T-helper 1 cell (primary cell): ENCODE measurements at regions not wholly inside any gene's neighbourhood (a gene's known extent, or its start where the extent isn't known, plus 50 kb on each side); places are given as distances from the start of the nearest gene placed in this dataset.

ENCODE experiments used
- DNase-seq, 5 donors: peaks; one replicate each; pipeline ENCODE4 v3.0.0-alpha.2; 2012 to 2020

DNA sequence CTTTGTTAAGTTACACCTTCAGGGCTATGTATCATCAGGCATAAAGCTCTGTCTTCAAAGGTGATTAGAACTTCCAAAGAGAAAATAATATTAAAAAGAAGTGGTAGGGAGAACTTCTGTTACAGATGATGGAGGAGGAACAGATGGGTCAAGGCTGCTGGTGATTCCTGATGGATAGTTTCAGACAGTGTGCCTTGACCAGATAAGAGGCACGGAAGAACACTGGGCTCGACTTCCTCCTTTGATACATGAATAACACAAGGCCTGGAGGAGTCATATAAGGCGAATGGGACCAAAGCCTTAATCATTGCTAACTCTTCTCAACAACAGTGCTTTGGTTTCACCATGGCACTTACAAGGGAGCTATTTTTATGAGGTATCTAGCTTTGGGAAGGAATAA lies 128.1 kb upstream of the RXFP2 start:
- DNase-seq, result no peak

- DNase-seq, result no peak
Observed at GRCh38 chr13:31614073-31614472, 125.3 kb upstream of the RXFP2 start.

- no peak for DNase-seq
Observed at GRCh38 chr13:31614704-31615103, 124.6 kb upstream of the RXFP2 start.

- no peak for DNase-seq
Observed at GRCh38 chr13:31625115-31625514, 114.2 kb upstream of the RXFP2 start.

GRCh38 chr13:31627097-31627845 lies 112.1 kb upstream of the RXFP2 start:
- no peak for DNase-seq

GRCh38 chr13:31629085-31629780 lies 110.1 kb upstream of the RXFP2 start:
- no peak for DNase-seq

DNA sequence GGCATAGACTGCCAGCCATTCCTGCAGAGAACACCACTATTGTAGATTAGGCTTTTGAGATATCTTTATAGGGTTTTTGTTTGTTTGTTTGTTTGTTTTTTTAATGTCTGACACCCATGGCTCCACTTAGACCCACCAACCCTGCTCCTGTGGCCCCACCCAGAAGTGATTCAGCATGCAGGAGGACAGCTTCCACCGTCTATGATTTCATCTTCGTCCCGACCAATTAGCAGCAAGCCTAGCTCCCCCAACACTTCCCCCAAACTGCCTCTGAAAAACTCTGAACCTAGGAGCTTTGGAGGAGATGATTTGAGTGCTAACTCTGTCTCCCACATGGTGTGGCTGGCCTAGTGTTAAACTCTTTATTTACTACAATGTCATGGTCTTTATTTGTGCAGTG lies 108.3 kb upstream of the RXFP2 start:
- no peak for DNase-seq

DNA sequence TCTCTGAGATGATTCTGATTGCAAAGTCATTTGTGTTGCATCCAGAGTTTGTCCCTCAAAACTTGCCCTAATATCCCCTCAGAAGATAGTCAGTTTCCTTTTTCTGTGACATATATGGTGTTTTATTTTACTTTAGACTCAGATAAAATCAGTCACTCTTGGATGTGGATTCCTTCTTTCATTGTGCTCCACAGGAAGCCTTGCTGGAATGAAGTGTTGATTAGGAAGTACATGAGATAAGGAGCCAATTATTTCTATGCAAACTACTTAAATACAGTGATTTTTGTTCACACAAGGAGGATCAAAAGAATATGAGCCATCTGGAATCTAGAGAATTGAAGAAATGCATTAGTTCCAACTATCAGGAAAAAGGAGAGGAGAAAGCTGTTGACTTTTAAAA lies 107.6 kb upstream of the RXFP2 start:
- no peak for DNase-seq

- DNase-seq, result no peak
Observed at GRCh38 chr13:31638577-31638976, 100.7 kb upstream of the RXFP2 start.

DNA sequence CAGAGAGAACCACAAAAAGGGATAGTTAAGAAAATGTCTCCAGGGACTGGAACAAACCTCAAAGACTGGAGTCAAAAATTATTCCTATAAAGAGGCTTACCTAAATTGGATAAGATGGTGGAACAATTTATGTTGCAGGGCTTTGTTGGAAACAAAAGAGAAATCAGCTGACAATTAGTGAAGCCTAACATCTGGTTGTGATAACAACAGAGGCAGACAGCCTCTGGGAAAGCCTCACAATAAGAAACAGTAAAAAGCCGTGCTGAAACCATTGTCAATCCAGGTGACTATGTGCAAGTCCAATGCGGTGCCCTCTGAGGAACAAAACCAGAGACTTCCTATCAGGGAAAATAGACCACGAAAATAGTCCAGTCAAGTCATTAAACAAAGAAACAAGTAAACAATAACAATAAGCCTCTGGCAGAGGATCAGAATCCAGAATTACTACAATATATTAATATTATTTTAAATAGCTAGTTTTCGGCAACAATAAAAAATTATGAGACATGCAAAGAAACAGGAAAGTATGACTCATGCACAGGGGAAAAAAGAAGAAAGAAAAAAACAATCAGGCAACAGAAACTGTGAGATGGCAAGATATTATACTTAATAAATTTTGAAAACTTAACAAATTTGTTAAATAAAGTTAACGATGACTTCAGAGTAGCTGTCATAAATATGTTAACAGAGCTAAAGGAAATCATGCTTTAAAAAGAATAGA lies 99.7 kb upstream of the RXFP2 start:
- DNase-seq, result no peak

- DNase-seq, result no peak
Observed at GRCh38 chr13:31649766-31650165, 89.6 kb upstream of the RXFP2 start.

- no peak for DNase-seq
Observed at GRCh38 chr13:31653730-31654129, 85.6 kb upstream of the RXFP2 start.

DNA sequence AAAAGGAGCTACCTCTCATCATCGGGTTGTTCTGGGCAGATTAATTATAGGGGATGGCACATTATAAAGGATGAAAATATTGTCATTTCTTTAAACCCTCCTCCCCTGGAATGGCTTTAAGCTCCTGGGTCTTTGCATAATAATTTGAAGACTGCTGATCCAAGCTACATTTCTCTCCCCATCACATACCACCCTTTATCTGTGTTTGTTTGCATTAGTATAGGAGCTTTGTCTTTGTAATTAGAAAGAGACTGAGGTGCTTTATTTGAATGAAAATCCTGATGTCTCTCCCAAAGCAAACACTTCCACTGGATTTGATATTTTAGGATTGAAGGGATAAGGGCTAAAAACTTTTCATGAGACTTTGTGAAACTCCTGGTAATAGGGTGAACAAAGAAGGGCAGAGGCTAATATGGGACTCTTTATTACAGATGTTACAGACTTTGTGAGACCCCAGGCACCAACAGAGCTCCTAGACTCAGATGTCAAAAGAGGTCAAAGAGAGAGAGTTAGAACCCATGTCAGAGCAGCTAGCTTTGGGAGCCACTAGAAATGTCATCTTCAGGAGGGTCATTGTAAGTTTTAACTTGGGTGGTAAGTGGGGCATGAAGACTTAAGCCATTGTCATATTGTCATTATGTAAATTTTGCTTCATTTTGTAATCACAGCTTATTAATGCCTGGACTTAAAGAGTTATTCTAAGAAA lies 75.3 kb upstream of the RXFP2 start:
- DNase-seq, result no peak

- DNase-seq, result no peak
Observed at GRCh38 chr13:31670831-31671617, 68.3 kb upstream of the RXFP2 start.

DNA sequence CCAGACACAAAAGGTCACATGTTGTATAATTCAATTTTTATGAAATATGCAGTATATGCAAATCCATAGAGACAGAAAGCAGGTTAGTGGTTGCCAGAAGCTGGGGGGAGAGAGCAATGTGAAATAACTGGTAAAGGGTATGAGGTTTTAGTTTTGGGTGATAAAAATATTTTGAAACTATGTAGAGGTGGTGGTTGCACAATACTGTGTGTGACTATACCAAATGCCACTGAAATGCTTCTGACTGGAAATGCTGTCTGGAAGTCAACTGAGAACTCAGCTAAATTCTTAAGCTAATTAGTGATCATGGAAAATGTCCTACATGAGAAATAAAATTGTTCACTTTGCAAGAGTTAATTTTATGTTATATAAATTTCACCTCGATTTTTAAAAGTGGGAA lies 65.3 kb upstream of the RXFP2 start:
- no peak for DNase-seq

DNA sequence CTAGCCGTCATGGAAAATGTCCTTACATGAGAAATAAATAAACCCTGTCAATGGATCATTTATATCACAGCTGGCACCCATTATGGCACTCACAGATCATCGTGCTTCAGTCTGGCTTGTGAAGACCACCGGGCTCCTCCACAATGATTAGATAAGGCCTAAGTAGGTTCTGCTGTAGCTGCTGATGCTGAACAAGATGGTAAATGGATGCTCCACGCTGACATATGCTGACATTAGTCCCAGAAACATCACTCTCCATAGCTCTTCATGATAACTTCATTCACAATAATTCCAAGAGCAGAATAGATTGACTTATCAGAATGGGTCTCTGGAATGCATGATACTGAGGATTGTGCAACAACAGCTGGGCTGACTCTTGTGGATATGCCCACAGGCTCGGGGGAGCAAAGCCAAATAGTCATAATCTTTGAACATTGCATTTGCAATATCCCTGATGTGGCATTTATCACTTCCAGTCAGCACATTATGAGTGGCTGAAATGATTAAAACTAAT lies 63.8 kb upstream of the RXFP2 start:
- no peak for DNase-seq

- no peak for DNase-seq
Observed at GRCh38 chr13:31681133-31681532, 58.2 kb upstream of the RXFP2 start.

DNA sequence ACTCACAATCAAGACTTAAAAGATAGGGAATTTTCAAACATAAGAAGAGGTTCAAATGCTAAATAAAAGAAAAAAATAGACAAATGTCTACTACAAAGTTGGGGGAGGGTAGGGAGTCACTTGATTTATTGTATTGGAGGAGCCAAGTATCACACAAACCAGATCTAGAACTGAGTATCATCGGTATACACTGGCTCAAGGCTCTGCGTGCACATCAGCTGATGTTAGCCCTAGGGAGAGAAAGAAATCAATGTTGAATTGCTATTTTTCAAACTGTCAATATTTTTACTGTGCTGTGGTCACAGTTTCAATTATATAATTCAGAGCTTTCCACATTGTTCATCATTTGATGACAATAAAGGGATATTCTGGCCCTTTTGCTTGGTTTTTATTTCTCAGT lies 54.9 kb upstream of the RXFP2 start:
- no peak for DNase-seq

DNA sequence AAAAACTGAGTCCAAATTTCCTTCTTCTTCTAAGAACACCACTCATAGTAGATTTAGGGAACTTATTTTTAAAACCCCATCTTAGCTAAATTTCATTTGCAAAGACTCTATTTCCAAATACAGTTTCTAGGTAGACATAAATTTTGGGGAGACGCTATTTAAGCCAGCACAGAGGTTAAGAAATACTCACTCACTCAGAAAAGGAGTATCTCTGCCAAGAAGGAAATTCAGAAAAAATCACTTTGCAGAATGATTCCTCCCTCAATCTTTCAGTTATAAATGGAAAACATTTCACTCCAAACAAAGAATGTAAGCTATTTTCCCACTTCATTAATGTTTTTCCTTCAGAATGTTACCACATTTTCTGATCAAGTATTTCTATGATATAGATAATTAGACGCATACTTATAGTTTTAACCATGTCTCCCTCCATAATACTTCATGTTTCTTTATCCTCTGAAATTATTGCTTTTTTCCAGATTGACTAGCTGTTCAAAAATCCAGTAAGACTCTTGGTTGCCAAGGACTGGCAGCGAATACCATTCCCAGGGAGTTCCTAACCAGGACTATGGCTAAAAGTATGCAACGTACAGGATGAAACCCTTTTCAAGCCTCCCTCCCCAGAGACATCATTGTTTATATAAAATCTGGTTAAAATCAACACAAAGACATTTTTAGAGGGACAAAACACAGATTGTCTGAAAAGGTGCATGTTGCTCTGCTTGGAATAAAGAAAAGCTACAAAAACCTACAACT lies 52.5 kb upstream of the RXFP2 start:
- no peak for DNase-seq
